Activated B cell treated with CpG ODN at 0.5 μM for 24 hours (primary cell): ENCODE measurements at regions not wholly inside any gene's neighbourhood (a gene's known extent, or its start where the extent isn't known, plus 50 kb on each side); places are given as distances from the start of the nearest gene placed in this dataset.

ENCODE experiments used
- ATAC-seq: fragments of 200-7000 bp; cut with Tn5 transposase; one replicate; pipeline ENCODE4 v1.10.0; 2021; ENCODE audit warnings: low read depth, mild to moderate bottlenecking, moderate library complexity
- CTCF ChIA-PET: fragments of 350-600 bp; sonication (Branson Sonifier 250); formaldehyde crosslinking; loops from one replicate; lab custom pipeline; 2021; ENCODE audit warnings: antibody characterized with exemption; lab: Charles Lee
- POLR2A ChIA-PET: fragments of 350-600 bp; sonication (Branson Sonifier 250); formaldehyde crosslinking; loops from one replicate; lab custom pipeline; 2021; ENCODE audit warnings: antibody characterized with exemption; lab: Charles Lee
- DNase-seq: peaks from one replicate; pipeline ENCODE4 v3.0.0; 2022
- H3K27ac Mint-ChIP-seq: one replicate; pipeline ENCODE4 v1.8.0; 2020; ENCODE audit warnings: mixed read lengths
- H3K27me3 Mint-ChIP-seq: one replicate; pipeline ENCODE4 v1.8.0; 2021; ENCODE audit warnings: mixed read lengths
- H3K36me3 Mint-ChIP-seq: one replicate; pipeline ENCODE4 v1.8.0; 2021; ENCODE audit warnings: low read depth, mixed read lengths
- H3K4me1 Mint-ChIP-seq: one replicate; pipeline ENCODE4 v1.8.0; 2021; ENCODE audit warnings: mixed read lengths
- H3K4me3 Mint-ChIP-seq: one replicate; pipeline ENCODE4 v1.8.0; 2020; ENCODE audit warnings: mild to moderate bottlenecking, mixed read lengths
- H3K9me3 Mint-ChIP-seq: one replicate; pipeline ENCODE4 v1.8.0; 2020; ENCODE audit warnings: mixed read lengths
- CTCF ChIP-seq: fragments of 200-600 bp; IDR thresholded peaks from one replicate; pipeline ENCODE4 v1.8.0; 2022; ENCODE audit warnings: antibody characterized with exemption, mild to moderate bottlenecking
- intact Hi-C: fragments of 100-400 bp; cut with micrococcal nuclease; formaldehyde crosslinking; loops from one replicate; pipeline ENCODE4 v1.15.1; 2024

- Mint-ChIP-seq H3K4me1 (no peaks in the 10 kb centered on the region), H3K27ac (no peak overlapping the region), H3K27me3 (no peaks in the 10 kb centered on the region), H3K36me3 (no peaks in the 10 kb centered on the region), H3K4me3 (no peak overlapping the region), H3K9me3 (no peaks in the 10 kb centered on the region)
- TF ChIP-seq CTCF, result no peak
- CTCF ChIA-PET, result no interaction called here
- POLR2A ChIA-PET, result no interaction called here
- DNase-seq (no peak), ATAC-seq (no peak)
- intact Hi-C loops, result no loop called here
Measured at GRCh38 chr1:29832936-29833335, 596.6 kb downstream of the PTPRU start.

- H3K36me3 Mint-ChIP-seq, result no peaks in the 10 kb centered on the region
- ChIA-PET CTCF (no interaction called here), POLR2A (no interaction called here)
- no peaks in the 10 kb centered on the region for H3K4me1 Mint-ChIP-seq
- no peak for DNase-seq
- H3K27me3 Mint-ChIP-seq, result no peaks in the 10 kb centered on the region
- TF ChIP-seq CTCF, result no peak
- H3K9me3 Mint-ChIP-seq, result no peaks in the 10 kb centered on the region
- no peak for ATAC-seq
- H3K4me3 Mint-ChIP-seq, result no peak overlapping the region
- no peak overlapping the region for H3K27ac Mint-ChIP-seq
- intact Hi-C loops, result no loop called here
Measured at GRCh38 chr1:29832471-29832870, 596.1 kb downstream of the PTPRU start.

GRCh38 chr1:29831500-29832117 lies 595.3 kb downstream of the PTPRU start:
- Mint-ChIP-seq H3K36me3 (no peaks in the 10 kb centered on the region), H3K4me1 (no peaks in the 10 kb centered on the region), H3K9me3 (no peaks in the 10 kb centered on the region), H3K4me3 (no peak overlapping the region), H3K27ac (no peak overlapping the region), H3K27me3 (no peaks in the 10 kb centered on the region)
- POLR2A ChIA-PET, result no interaction called here
- DNase-seq (no peak), ATAC-seq (no peak)
- intact Hi-C loops, result no loop called here
- TF ChIP-seq CTCF, result no peak
- CTCF ChIA-PET, result no interaction called here

- no peaks in the 10 kb centered on the region for H3K4me1 Mint-ChIP-seq
- no peak overlapping the region for H3K27ac Mint-ChIP-seq
- ChIA-PET POLR2A (no interaction called here), CTCF (no interaction called here)
- intact Hi-C loops, result no loop called here
- no peak overlapping the region for H3K4me3 Mint-ChIP-seq
- TF ChIP-seq CTCF, result no peak
- H3K27me3 Mint-ChIP-seq, result no peaks in the 10 kb centered on the region
- no peaks in the 10 kb centered on the region for H3K36me3 Mint-ChIP-seq
- ATAC-seq (no peak), DNase-seq (no peak)
- H3K9me3 Mint-ChIP-seq, result no peaks in the 10 kb centered on the region
Measured at GRCh38 chr1:29830916-29831315, 594.6 kb downstream of the PTPRU start.

- no peaks in the 10 kb centered on the region for H3K36me3 Mint-ChIP-seq
- H3K27ac Mint-ChIP-seq, result no peak overlapping the region
- ChIA-PET POLR2A (no interaction called here), CTCF (no interaction called here)
- no peaks in the 10 kb centered on the region for H3K27me3 Mint-ChIP-seq
- ATAC-seq (no peak), DNase-seq (no peak)
- no peak overlapping the region for H3K4me3 Mint-ChIP-seq
- no peaks in the 10 kb centered on the region for H3K4me1 Mint-ChIP-seq
- no peaks in the 10 kb centered on the region for H3K9me3 Mint-ChIP-seq
- TF ChIP-seq CTCF, result no peak
- intact Hi-C loops, result no loop called here
Measured at GRCh38 chr1:29830383-29830782, 594.1 kb downstream of the PTPRU start.
